ENCODE measurements at regions not wholly inside any gene's neighbourhood (a gene's known extent, or its start where the extent isn't known, plus 50 kb on each side); places are given as distances from the start of the nearest gene placed in this dataset.

- TF ChIP-seq CTCF (conservative IDR thresholded peaks at IDR 0.05 in 1 of 2, IDR thresholded peaks at IDR 0.05 in 1 of 2; ENCODE audit: low read depth in 1 of 2, low read length in 2 of 2) (no peak), EZH2 (IDR thresholded peaks at IDR 0.05; ENCODE audit: low read length, missing control alignments) (no peak)
Measured at GRCh38 chr10:90047243-90047729, 345.9 kb downstream of the KIF20B start.

Measured in fibroblast of lung (primary cell).